ENCODE measurements at regions not wholly inside any gene's neighbourhood (a gene's known extent, or its start where the extent isn't known, plus 50 kb on each side); places are given as distances from the start of the nearest gene placed in this dataset.

GRCh38 chr16:87114832-87115231 is 202.4 kb downstream of the C16orf95 start:
- H3K27ac ChIP-seq: no peak overlapping the region
- H3K9me3 ChIP-seq: no peaks in the 10 kb centered on the region
- H3K36me3 ChIP-seq: no peaks in the 10 kb centered on the region
- peaks cover 5 to 7% of the 10 kb centered on the region in 2 experiments for H3K4me1 ChIP-seq (ENCODE audit: control insufficient read depth in 1 of 2, insufficient read depth in 1 of 2, low read depth in 1 of 2, low read length in 1 of 2)
- H3K4me3 ChIP-seq (ENCODE audit: low read depth in 1 of 2, low read length in 1 of 2): no peak overlapping the region
- TF ChIP-seq CTCF (IDR thresholded peaks at IDR 0.05): no peak
- H3K27me3 ChIP-seq: peaks cover 43% of the 10 kb centered on the region

GRCh38 chr16:87115646-87116045 is 201.5 kb downstream of the C16orf95 start:
- H3K36me3 ChIP-seq: no peaks in the 10 kb centered on the region
- no peak overlapping the region for H3K27ac ChIP-seq
- peaks cover 49% of the 10 kb centered on the region for H3K27me3 ChIP-seq
- no peak for TF ChIP-seq CTCF (IDR thresholded peaks at IDR 0.05)
- H3K4me1 ChIP-seq (ENCODE audit: control insufficient read depth in 1 of 2, insufficient read depth in 1 of 2, low read depth in 1 of 2, low read length in 1 of 2): peaks cover 5 to 7% of the 10 kb centered on the region in 2 experiments
- H3K4me3 ChIP-seq (ENCODE audit: low read depth in 1 of 2, low read length in 1 of 2): no peak overlapping the region
- H3K9me3 ChIP-seq: no peaks in the 10 kb centered on the region

GRCh38 chr16:87117936-87118335 is 199.3 kb downstream of the C16orf95 start:
- H3K36me3 ChIP-seq: no peaks in the 10 kb centered on the region
- no peak overlapping the region for H3K4me3 ChIP-seq (ENCODE audit: low read depth in 1 of 2, low read length in 1 of 2)
- no peaks in the 10 kb centered on the region for H3K9me3 ChIP-seq
- H3K27ac ChIP-seq: no peak overlapping the region
- TF ChIP-seq CTCF (IDR thresholded peaks at IDR 0.05): no peak
- peaks cover 5 to 7% of the 10 kb centered on the region in 2 experiments for H3K4me1 ChIP-seq (ENCODE audit: control insufficient read depth in 1 of 2, insufficient read depth in 1 of 2, low read depth in 1 of 2, low read length in 1 of 2)
- peaks cover 52% of the 10 kb centered on the region for H3K27me3 ChIP-seq

GRCh38 chr16:87119168-87119567 is 198.0 kb downstream of the C16orf95 start:
- Histone ChIP-seq H3K4me1 (ENCODE audit: control insufficient read depth in 1 of 2, insufficient read depth in 1 of 2, low read depth in 1 of 2, low read length in 1 of 2) (peaks cover 5 to 7% of the 10 kb centered on the region in 2 experiments), H3K27me3 (peaks cover 48% of the 10 kb centered on the region), H3K27ac (no peak overlapping the region), H3K9me3 (no peaks in the 10 kb centered on the region), H3K36me3 (no peaks in the 10 kb centered on the region), H3K4me3 (ENCODE audit: low read depth in 1 of 2, low read length in 1 of 2) (no peak overlapping the region)
- TF ChIP-seq CTCF (IDR thresholded peaks at IDR 0.05): no peak

GRCh38 chr16:87119748-87120147 is 197.4 kb downstream of the C16orf95 start:
- no peak for TF ChIP-seq CTCF (IDR thresholded peaks at IDR 0.05)
- Histone ChIP-seq H3K27ac (no peak overlapping the region), H3K27me3 (peaks cover 45% of the 10 kb centered on the region), H3K4me3 (ENCODE audit: low read depth in 1 of 2, low read length in 1 of 2) (no peak overlapping the region), H3K36me3 (no peaks in the 10 kb centered on the region), H3K4me1 (ENCODE audit: control insufficient read depth in 1 of 2, insufficient read depth in 1 of 2, low read depth in 1 of 2, low read length in 1 of 2) (peaks cover 5 to 7% of the 10 kb centered on the region in 2 experiments), H3K9me3 (no peaks in the 10 kb centered on the region)

GRCh38 chr16:87121816-87122215 is 195.4 kb downstream of the C16orf95 start:
- H3K4me3 ChIP-seq (ENCODE audit: low read depth in 1 of 2, low read length in 1 of 2): no peak overlapping the region
- no peaks in the 10 kb centered on the region for H3K36me3 ChIP-seq
- no peak for TF ChIP-seq CTCF (IDR thresholded peaks at IDR 0.05)
- no peak overlapping the region for H3K27ac ChIP-seq
- H3K4me1 ChIP-seq (ENCODE audit: control insufficient read depth in 1 of 2, insufficient read depth in 1 of 2, low read depth in 1 of 2, low read length in 1 of 2): peaks cover 5 to 7% of the 10 kb centered on the region in 2 experiments
- no peaks in the 10 kb centered on the region for H3K9me3 ChIP-seq
- H3K27me3 ChIP-seq: peaks cover 39% of the 10 kb centered on the region

Data from neutrophil (primary cell).